HFFc6 (cell line): ENCODE measurements at regions not wholly inside any gene's neighbourhood (a gene's known extent, or its start where the extent isn't known, plus 50 kb on each side); places are given as distances from the start of the nearest gene placed in this dataset.

Source experiments
- DNase-seq: peaks from one replicate; pipeline ENCODE4 v3.0.0-alpha.2; 2018
- H3K27ac Mint-ChIP-seq: 2 replicates; pipeline ENCODE4 v1.8.0; 2020; ENCODE audit warnings: mild to moderate bottlenecking, mixed read lengths
- H3K27me3 Mint-ChIP-seq: 2 replicates; pipeline ENCODE4 v1.8.0; 2021; ENCODE audit warnings: mild to moderate bottlenecking, moderate library complexity, mixed read lengths; ENCODE audit not compliant: insufficient read depth
- H3K36me3 Mint-ChIP-seq: 2 replicates; pipeline ENCODE4 v1.8.0; 2021; ENCODE audit warnings: low read depth, mixed read lengths
- H3K4me1 Mint-ChIP-seq: 2 replicates; pipeline ENCODE4 v1.8.0; 2020; ENCODE audit warnings: low read depth, mixed read lengths
- H3K4me3 Mint-ChIP-seq: 2 replicates; pipeline ENCODE4 v1.8.0; 2020; ENCODE audit warnings: mild to moderate bottlenecking, moderate library complexity, mixed read lengths
- H3K9me3 Mint-ChIP-seq: 2 replicates; pipeline ENCODE4 v1.8.0; 2020; ENCODE audit warnings: mild to moderate bottlenecking, mixed read lengths
- TF ChIP-seq, protein P1 (sequence below): fragments of 200-600 bp; sonication (generic); IDR thresholded peaks from 2 replicates; pipeline ENCODE4 v1.5.0; 2021; ENCODE audit warnings: antibody characterized with exemption, mild to moderate bottlenecking

DNA sequence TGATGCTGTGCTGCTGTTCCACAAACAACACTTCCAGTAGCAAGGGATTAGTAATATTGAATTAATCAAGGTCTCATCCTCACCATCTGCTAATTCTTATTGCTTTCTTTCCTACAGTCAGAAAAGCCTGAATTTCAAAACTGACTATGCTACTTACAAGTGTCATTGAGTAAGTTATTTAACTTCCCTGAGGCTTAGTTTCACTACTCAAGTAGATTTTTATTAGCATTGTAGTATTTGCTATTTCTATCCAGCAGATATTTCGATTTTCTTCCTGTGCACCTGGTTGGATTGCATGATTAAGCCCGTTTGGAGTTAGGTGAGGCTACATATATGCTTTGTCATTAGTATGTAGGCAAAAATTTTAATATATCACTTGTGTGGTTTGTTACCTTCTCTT lies 591.5 kb downstream of the TRHDE start:
- Mint-ChIP-seq H3K4me1 (no peaks in the 10 kb centered on the region), H3K4me3 (no peak overlapping the region), H3K27ac (no peak overlapping the region), H3K36me3 (no peaks in the 10 kb centered on the region), H3K9me3 (peaks cover 9% of the 10 kb centered on the region; the same call in 1 of the 2 replicates), H3K27me3 (no peaks in the 10 kb centered on the region)
- TF ChIP-seq, protein P1, sequence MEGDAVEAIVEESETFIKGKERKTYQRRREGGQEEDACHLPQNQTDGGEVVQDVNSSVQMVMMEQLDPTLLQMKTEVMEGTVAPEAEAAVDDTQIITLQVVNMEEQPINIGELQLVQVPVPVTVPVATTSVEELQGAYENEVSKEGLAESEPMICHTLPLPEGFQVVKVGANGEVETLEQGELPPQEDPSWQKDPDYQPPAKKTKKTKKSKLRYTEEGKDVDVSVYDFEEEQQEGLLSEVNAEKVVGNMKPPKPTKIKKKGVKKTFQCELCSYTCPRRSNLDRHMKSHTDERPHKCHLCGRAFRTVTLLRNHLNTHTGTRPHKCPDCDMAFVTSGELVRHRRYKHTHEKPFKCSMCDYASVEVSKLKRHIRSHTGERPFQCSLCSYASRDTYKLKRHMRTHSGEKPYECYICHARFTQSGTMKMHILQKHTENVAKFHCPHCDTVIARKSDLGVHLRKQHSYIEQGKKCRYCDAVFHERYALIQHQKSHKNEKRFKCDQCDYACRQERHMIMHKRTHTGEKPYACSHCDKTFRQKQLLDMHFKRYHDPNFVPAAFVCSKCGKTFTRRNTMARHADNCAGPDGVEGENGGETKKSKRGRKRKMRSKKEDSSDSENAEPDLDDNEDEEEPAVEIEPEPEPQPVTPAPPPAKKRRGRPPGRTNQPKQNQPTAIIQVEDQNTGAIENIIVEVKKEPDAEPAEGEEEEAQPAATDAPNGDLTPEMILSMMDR, result no peak
- DNase-seq, result no peak

DNA sequence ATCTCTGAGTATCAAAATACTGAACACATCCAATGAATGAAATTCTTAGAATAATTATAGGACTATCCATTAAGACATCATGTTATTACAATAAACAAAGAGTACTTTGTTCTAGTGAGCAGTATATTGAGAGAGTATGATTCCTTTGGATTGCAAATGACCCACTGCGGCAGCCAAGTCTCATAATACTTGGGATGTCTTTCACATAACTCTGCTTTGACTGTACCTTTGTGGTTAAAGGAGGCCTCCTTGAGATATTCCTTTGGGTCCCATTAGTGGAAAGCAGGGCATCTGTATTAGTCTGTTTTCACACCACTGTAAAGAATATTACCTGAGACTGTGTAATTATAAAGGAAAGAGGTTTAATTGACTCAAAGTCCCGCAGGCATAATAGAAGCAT lies 593.8 kb downstream of the TRHDE start:
- Mint-ChIP-seq H3K4me1 (no peaks in the 10 kb centered on the region), H3K9me3 (peaks cover 6% of the 10 kb centered on the region; the same call in 1 of the 2 replicates), H3K27me3 (no peaks in the 10 kb centered on the region), H3K27ac (no peak overlapping the region), H3K36me3 (no peaks in the 10 kb centered on the region), H3K4me3 (no peak overlapping the region)
- DNase-seq, result no peak
- TF ChIP-seq, protein P1, result no peak

DNA sequence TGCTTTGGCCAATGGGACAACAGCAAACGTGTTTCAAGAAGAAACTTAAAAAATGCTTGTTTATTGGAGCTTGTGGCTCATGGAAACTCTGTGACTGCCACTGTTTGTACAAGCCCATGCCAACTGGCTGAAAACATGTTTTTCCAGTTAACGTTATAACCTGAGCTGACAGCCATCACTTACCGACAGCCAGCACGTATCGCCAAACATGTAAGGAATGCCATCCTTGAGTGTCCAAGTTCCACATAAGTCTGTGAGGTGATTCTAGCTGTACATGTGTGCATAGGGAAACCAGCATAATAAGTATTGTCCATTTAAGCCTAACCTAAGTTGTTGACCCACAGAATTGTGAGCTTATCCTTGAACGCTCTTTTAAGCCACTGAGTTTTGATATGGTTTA lies 596.9 kb downstream of the TRHDE start:
- Mint-ChIP-seq H3K36me3 (no peaks in the 10 kb centered on the region), H3K4me3 (no peak overlapping the region), H3K27me3 (no peaks in the 10 kb centered on the region), H3K27ac (no peak overlapping the region), H3K4me1 (no peaks in the 10 kb centered on the region), H3K9me3 (peaks cover 4% of the 10 kb centered on the region; the same call in 1 of the 2 replicates)
- no peak for DNase-seq
- TF ChIP-seq, protein P1, result no peak

DNA sequence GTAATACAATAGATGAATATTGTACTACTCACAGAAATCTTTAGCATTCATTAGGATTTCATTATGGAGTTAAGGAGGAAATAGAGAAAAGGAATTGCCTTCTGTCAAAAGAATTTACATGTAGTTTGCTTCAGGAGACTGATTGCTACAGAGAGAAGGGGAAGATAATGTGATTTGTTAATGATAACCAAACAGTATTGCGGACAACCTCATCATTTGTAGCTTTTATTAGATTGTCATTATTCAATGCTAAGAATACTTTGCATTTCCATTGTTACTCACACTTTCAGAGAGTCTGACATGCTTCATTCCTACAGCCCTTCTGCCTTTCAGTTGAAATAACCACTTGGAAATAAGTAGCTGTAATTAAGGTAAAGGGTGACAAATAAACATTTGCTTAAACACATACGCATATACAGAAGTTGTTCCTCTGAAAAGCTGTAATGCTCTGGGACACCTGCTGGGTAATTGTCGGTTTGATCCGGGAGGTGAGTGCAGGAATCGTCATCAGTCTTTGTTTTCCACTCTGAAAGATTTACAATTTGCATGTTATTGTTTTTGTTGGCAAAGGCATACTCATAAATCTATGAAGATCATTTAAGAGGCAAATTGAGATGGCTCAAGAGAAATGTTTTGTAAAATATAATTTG lies 600.2 kb downstream of the TRHDE start:
- TF ChIP-seq, protein P1, result no peak
- Mint-ChIP-seq H3K9me3 (peaks cover 15% of the 10 kb centered on the region), H3K4me3 (no peak overlapping the region), H3K4me1 (no peaks in the 10 kb centered on the region), H3K27ac (no peak overlapping the region), H3K27me3 (no peaks in the 10 kb centered on the region), H3K36me3 (no peaks in the 10 kb centered on the region)
- DNase-seq, result no peak

DNA sequence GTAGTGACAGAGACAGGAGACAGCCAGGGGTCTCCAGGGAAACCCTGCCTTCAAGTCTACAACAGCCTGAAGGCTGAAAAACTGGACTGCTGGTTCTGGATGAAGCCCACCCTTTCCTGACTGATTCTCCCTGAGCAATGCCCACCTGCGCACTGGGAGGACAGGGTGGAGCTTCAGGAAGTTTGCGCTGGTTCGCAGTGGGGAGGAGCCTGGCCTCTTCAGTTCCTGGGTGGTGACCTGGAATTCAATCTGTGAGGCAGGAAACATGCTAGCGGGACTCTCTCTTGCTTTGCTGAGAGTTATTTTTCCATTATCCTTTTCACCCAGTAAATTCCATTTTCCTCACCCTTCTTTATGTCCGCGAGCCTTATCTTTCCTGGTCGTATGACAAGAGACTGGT lies 600.8 kb downstream of the TRHDE start:
- TF ChIP-seq, protein P1, result no peak
- H3K9me3 Mint-ChIP-seq, result peaks cover 15% of the 10 kb centered on the region

More for the DNA sequence above, 600.8 kb downstream of the TRHDE start:
- Mint-ChIP-seq H3K36me3 (no peaks in the 10 kb centered on the region), H3K27ac (no peak overlapping the region), H3K4me3 (no peak overlapping the region), H3K4me1 (no peaks in the 10 kb centered on the region), H3K27me3 (no peaks in the 10 kb centered on the region)
- no peak for DNase-seq
